GM18502 (cell line): ENCODE measurements at regions not wholly inside any gene's neighbourhood (a gene's known extent, or its start where the extent isn't known, plus 50 kb on each side); places are given as distances from the start of the nearest gene placed in this dataset.

Experiments
- ATAC-seq: cut with Tn5 transposase; IDR thresholded peaks from one replicate; pipeline ENCODE4 v1.9.1; 2021; ENCODE audit warnings: mild to moderate bottlenecking; ENCODE audit not compliant: unreplicated experiment, poor library complexity

- ATAC-seq = no peak
These were observed 91.0 kb upstream of the RND3 start for GRCh38 chr2:150578481-150578880.

- no peak for ATAC-seq
These were observed 88.4 kb upstream of the RND3 start for GRCh38 chr2:150575861-150576260.

- ATAC-seq = peak; percentile 95
These were observed 85.5 kb upstream of the RND3 start for GRCh38 chr2:150572961-150573395.

GRCh38 chr2:150572194-150572766 lies 84.8 kb upstream of the RND3 start:
- ATAC-seq = no peak

- ATAC-seq = no peak
These were observed 83.7 kb upstream of the RND3 start for GRCh38 chr2:150571121-150571520.

GRCh38 chr2:150570712-150571111 lies 83.2 kb upstream of the RND3 start:
- ATAC-seq = no peak

GRCh38 chr2:150569761-150570160 lies 82.3 kb upstream of the RND3 start:
- ATAC-seq = no peak

GRCh38 chr2:150567771-150568301 lies 80.4 kb upstream of the RND3 start:
- no peak for ATAC-seq

GRCh38 chr2:150566289-150566688 lies 78.8 kb upstream of the RND3 start:
- no peak for ATAC-seq

GRCh38 chr2:150561076-150561475 lies 73.6 kb upstream of the RND3 start:
- no peak for ATAC-seq

- ATAC-seq = no peak
These were observed 69.6 kb upstream of the RND3 start for GRCh38 chr2:150557020-150557600.

- ATAC-seq = no peak
These were observed 68.3 kb upstream of the RND3 start for GRCh38 chr2:150555611-150556356.

- no peak for ATAC-seq
These were observed 66.6 kb upstream of the RND3 start for GRCh38 chr2:150554046-150554445.

GRCh38 chr2:150552041-150552820 lies 64.8 kb upstream of the RND3 start:
- ATAC-seq = no peak

GRCh38 chr2:150549381-150549780 lies 61.9 kb upstream of the RND3 start:
- ATAC-seq = no peak

- no peak for ATAC-seq
These were observed 61.1 kb upstream of the RND3 start for GRCh38 chr2:150548527-150548926.

GRCh38 chr2:150545916-150546315 lies 58.4 kb upstream of the RND3 start:
- ATAC-seq = no peak

GRCh38 chr2:150544731-150545130 lies 57.3 kb upstream of the RND3 start:
- ATAC-seq = no peak

GRCh38 chr2:150542692-150543091 lies 55.2 kb upstream of the RND3 start:
- ATAC-seq = no peak

GRCh38 chr2:150542172-150542571 lies 54.7 kb upstream of the RND3 start:
- ATAC-seq = no peak
